ENCODE measurements at regions not wholly inside any gene's neighbourhood (a gene's known extent, or its start where the extent isn't known, plus 50 kb on each side); places are given as distances from the start of the nearest gene placed in this dataset.

DNA sequence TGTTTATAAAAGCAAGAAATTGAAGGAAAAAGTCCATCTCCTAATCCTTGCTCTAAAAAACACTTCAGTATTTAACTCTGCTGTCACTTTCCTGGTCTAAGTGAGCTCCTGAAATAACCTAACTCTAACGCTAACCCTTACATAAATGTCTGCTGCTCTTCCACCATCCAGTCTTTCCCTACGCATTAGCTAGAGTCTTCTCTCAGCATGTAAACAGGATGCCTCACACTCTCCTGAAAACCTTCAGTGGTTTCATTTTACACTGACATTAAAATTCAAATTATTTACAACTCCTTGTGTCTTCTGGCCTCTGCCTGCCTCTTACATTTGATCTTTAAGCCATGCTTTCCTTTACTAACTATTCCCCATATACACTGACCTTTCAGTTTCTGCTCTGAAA is 697.6 kb upstream of the CXADR start:
- TF ChIP-seq, protein P1, sequence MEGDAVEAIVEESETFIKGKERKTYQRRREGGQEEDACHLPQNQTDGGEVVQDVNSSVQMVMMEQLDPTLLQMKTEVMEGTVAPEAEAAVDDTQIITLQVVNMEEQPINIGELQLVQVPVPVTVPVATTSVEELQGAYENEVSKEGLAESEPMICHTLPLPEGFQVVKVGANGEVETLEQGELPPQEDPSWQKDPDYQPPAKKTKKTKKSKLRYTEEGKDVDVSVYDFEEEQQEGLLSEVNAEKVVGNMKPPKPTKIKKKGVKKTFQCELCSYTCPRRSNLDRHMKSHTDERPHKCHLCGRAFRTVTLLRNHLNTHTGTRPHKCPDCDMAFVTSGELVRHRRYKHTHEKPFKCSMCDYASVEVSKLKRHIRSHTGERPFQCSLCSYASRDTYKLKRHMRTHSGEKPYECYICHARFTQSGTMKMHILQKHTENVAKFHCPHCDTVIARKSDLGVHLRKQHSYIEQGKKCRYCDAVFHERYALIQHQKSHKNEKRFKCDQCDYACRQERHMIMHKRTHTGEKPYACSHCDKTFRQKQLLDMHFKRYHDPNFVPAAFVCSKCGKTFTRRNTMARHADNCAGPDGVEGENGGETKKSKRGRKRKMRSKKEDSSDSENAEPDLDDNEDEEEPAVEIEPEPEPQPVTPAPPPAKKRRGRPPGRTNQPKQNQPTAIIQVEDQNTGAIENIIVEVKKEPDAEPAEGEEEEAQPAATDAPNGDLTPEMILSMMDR (IDR thresholded peaks at IDR 0.05): no peak
- no peak for TF ChIP-seq POLR2A (IDR thresholded peaks at IDR 0.05)

Data from heart left ventricle (tissue), 13 donors.